Smooth muscle cell (in vitro differentiated cells): ENCODE measurements at regions not wholly inside any gene's neighbourhood (a gene's known extent, or its start where the extent isn't known, plus 50 kb on each side); places are given as distances from the start of the nearest gene placed in this dataset.
"Not testable (repeated sequence)": the region's sequence is repeated elsewhere in the genome, so short reads cannot be mapped to it uniquely, and the experiment has no call there.

Source experiments
- DNase-seq: peaks from one replicate; lab custom pipeline; 2025; ENCODE audit not compliant: unreplicated experiment; lab: John Stamatoyannopoulos, UW
- H2AFZ ChIP-seq: fragments of 200-600 bp; sonication (generic); 2 replicates; pipeline ENCODE4 v1.6.0; 2016; ENCODE audit warnings: antibody characterized with exemption, low read depth, mild to moderate bottlenecking
- H3F3A ChIP-seq: fragments of 200-600 bp; sonication (generic); 2 replicates; pipeline ENCODE4 v1.6.0; 2017; ENCODE audit warnings: antibody characterized with exemption, low read depth
- H3K27ac ChIP-seq: fragments of 200-600 bp; sonication (generic); 2 replicates; pipeline ENCODE4 v1.5.1; 2016; ENCODE audit warnings: low read depth, mild to moderate bottlenecking
- H3K27me3 ChIP-seq: fragments of 200-600 bp; sonication (generic); 2 replicates; pipeline ENCODE4 v1.6.1; 2016; ENCODE audit warnings: low read depth, mild to moderate bottlenecking
- H3K36me3 ChIP-seq: fragments of 200-600 bp; sonication (generic); 2 replicates; pipeline ENCODE4 v1.5.1; 2016; ENCODE audit warnings: low read depth
- H3K4me1 ChIP-seq: fragments of 200-600 bp; sonication (generic); 2 replicates; pipeline ENCODE4 v1.5.1; 2016; ENCODE audit warnings: low read depth
- H3K4me2 ChIP-seq: fragments of 200-600 bp; sonication (generic); 2 replicates; pipeline ENCODE4 v1.6.0; 2016; ENCODE audit warnings: mild to moderate bottlenecking
- H3K4me3 ChIP-seq: fragments of 200-600 bp; sonication (generic); 2 replicates; pipeline ENCODE4 v1.5.1; 2016; ENCODE audit warnings: mild to moderate bottlenecking
- H3K79me2 ChIP-seq: fragments of 200-600 bp; sonication (generic); 2 replicates; pipeline ENCODE4 v1.6.0; 2016; ENCODE audit warnings: low read depth, mild to moderate bottlenecking
- H3K9ac ChIP-seq: fragments of 200-600 bp; sonication (generic); 2 replicates; pipeline ENCODE4 v1.6.0; 2016; ENCODE audit warnings: low read depth
- H3K9me3 ChIP-seq: fragments of 200-600 bp; sonication (generic); replicated peaks from 2 replicates; pipeline ENCODE4 v1.5.1; 2016; ENCODE audit warnings: low read depth
- H4K20me1 ChIP-seq: fragments of 200-600 bp; sonication (generic); 2 replicates; pipeline ENCODE4 v1.6.0; 2016; ENCODE audit warnings: low read depth
- WGBS: methylation state at CpG from one replicate; pipeline ENCODE4 v1.1.7; 2016; ENCODE audit warnings: low lambda C conversion rate; 5-methylcytosine and 5-hydroxymethylcytosine counted together
- TF ChIP-seq, protein P1 (sequence below): fragments of 200-600 bp; sonication (generic); IDR thresholded peaks from 2 replicates; pipeline ENCODE4 v1.5.1; 2017; ENCODE audit warnings: borderline replicate concordance, mild to moderate bottlenecking, antibody characterized with exemption; ENCODE audit not compliant: insufficient read depth, poor library complexity, severe bottlenecking

DNA sequence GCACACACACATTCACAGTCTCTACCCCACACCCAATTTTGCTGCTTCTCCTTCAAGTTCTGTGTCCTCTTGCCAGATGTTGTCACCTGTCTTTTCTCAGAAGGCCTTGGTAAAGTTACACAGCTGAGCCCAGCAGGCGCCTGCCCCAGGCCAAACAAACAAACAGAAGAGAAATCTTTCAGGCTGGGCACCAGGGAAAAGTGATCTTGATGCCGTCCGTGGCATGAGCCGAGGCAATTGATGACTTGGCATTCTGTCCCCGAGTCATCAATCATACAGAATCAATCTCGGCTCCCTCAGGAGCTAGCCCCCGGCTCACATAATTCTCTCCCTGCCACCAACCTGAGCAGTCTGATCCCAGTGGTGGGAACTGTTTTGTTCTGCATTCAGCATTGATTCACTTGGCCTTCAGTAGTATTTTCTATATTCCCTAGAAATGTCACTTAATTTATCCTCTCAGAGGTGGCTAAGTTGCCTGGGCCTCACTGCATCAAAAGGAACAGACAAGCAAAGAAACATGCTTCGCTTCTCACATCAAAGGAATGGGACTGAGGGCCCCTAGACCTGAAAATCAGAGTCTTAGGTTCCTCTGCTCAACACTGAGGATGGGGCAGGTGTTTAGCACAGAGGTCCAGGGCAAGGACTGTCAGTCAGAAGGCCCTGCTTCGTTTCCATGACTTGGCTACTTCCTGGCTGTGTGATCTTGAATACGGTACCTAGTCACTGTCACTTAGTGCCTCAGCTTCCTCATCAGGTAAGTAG lies 278.8 kb upstream of the CELF4 start:
- no peaks in the 10 kb centered on the region for H3K9me3 ChIP-seq
- no peak overlapping the region for H3K9ac ChIP-seq
- H3K4me3 ChIP-seq: no peak overlapping the region
- no peaks in the 10 kb centered on the region for H3F3A ChIP-seq
- 88% methylated on average over 10 of the region's 10 CpGs for WGBS
- H3K27ac ChIP-seq: no peak overlapping the region
- no peaks in the 10 kb centered on the region for H3K27me3 ChIP-seq
- no peak overlapping the region for H2AFZ ChIP-seq
- no peaks in the 10 kb centered on the region for H4K20me1 ChIP-seq
- H3K4me2 ChIP-seq: no peak overlapping the region
- H3K79me2 ChIP-seq: no peaks in the 10 kb centered on the region
- DNase-seq: no peak
- no peaks in the 10 kb centered on the region for H3K4me1 ChIP-seq
- H3K36me3 ChIP-seq: no peaks in the 10 kb centered on the region
- TF ChIP-seq, protein P1, sequence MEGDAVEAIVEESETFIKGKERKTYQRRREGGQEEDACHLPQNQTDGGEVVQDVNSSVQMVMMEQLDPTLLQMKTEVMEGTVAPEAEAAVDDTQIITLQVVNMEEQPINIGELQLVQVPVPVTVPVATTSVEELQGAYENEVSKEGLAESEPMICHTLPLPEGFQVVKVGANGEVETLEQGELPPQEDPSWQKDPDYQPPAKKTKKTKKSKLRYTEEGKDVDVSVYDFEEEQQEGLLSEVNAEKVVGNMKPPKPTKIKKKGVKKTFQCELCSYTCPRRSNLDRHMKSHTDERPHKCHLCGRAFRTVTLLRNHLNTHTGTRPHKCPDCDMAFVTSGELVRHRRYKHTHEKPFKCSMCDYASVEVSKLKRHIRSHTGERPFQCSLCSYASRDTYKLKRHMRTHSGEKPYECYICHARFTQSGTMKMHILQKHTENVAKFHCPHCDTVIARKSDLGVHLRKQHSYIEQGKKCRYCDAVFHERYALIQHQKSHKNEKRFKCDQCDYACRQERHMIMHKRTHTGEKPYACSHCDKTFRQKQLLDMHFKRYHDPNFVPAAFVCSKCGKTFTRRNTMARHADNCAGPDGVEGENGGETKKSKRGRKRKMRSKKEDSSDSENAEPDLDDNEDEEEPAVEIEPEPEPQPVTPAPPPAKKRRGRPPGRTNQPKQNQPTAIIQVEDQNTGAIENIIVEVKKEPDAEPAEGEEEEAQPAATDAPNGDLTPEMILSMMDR: no peak

DNA sequence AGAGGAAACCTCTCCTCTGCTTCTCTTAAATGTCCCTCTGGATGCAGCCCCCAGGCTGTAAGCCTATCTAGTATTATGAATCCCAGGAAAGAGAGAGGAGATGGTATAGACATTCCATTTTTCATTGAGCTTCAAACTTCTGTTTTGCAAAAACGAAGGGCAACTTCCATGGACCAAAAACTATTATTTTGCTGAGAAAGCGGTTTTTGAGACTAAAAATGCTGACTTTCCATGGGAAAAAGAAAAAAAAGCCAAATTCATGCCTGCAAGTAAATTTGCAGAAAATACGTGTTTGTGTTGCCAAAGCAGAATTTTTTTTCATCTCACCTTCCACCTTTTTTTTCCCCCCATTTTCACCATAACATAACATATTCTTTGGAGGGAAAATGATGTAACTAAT lies 272.5 kb upstream of the CELF4 start:
- Histone ChIP-seq H3K27me3 (no peaks in the 10 kb centered on the region), H3K9me3 (no peaks in the 10 kb centered on the region), H3F3A (no peaks in the 10 kb centered on the region), H3K4me3 (no peak overlapping the region), H3K9ac (no peak overlapping the region), H4K20me1 (no peaks in the 10 kb centered on the region), H3K36me3 (no peaks in the 10 kb centered on the region), H3K4me1 (no peaks in the 10 kb centered on the region), H3K4me2 (no peak overlapping the region), H2AFZ (no peak overlapping the region), H3K79me2 (no peaks in the 10 kb centered on the region), H3K27ac (no peak overlapping the region)
- TF ChIP-seq, protein P1: no peak
- 88% methylated on average over 3 of the region's 3 CpGs for WGBS
- no peak for DNase-seq

DNA sequence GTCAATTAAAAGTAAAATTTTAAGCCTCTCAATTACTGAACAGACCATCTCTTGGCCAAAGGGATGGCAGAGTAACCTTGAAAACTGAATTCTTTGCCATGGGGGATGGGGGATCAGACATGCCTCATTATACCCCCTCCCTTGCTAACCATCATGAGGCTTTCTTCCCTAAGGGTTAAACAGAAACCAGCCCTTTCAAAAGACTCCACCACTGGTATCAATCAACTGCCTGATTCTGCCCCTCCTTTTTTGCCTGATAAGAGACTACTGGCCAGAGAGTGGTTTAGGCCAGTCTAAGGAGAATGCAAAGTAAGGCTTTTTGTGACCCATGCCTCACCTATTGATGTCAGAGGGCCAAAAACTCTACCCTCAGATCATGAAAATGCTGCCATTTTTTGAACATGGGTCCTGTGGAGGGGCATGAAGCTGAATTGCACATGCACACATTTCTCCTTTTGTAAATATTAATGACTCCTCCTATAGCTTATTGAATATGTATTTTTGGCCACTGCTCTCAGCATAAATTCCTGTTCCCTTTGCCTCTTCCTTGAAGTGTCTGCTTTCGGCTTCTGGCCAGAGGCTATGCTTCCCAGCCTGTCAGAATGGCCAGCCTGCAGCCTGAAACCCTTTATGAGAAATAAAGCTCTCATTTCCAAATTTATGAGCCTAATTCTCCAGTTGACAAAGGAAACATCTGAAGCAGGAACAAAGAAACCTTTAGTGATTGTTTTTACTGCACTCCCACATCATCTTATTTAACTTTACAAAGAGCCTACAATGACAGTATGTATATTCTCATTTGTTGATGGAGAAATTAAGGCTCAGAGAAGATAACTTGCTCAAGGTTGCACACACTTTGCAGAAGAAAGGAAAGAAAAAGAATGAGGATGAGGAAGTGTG lies 270.7 kb upstream of the CELF4 start:
- no peaks in the 10 kb centered on the region for H3K4me1 ChIP-seq
- H3K4me3 ChIP-seq: no peak overlapping the region
- H3K4me2 ChIP-seq: no peak overlapping the region
- no peaks in the 10 kb centered on the region for H3K36me3 ChIP-seq
- H3F3A ChIP-seq: no peaks in the 10 kb centered on the region
- H4K20me1 ChIP-seq: no peaks in the 10 kb centered on the region
- H3K27ac ChIP-seq: no peak overlapping the region
- no peaks in the 10 kb centered on the region for H3K79me2 ChIP-seq
- DNase-seq: no peak
- no peaks in the 10 kb centered on the region for H3K27me3 ChIP-seq
- H2AFZ ChIP-seq: no peak overlapping the region
- TF ChIP-seq, protein P1: no peak
- WGBS: 75% methylated on average over 1 of the region's 1 CpG
- H3K9ac ChIP-seq: no peak overlapping the region
- H3K9me3 ChIP-seq: no peaks in the 10 kb centered on the region

DNA sequence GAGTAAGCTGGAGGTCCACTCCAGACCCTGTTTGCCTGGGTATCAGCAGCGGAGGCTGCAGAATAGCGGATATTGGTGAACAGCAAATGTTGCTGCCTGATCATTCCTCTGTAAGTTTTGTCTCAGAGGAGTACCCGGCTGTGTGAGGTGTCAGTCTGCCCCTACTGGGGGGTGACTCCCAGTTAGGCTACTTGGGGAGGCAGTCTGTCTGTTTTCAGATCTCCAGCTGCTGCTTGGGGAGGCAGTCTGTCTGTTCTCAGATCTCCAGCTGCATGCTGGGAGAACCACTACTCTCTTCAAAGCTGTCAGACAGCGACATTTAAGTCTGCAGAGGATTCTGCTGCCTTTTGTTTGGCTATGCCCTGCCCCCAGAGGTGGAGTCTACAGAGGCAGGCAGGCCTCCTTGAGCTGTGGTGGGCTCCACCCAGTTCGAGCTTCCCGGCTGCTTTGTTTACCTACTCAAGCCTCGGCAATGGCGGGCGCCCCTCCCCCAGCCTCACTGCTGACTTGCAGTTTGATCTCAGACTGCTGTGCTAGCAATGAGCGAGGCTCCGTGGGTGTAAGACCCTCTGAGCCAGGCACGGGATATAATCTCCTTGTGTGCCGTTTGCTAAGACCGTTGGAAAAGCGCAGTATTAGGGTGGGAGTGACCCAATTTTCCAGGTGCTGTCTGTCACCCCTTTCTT lies 266.6 kb upstream of the CELF4 start:
- not testable (repeated sequence) for H2AFZ ChIP-seq, H3K36me3 ChIP-seq, H3K4me3 ChIP-seq, H4K20me1 ChIP-seq, DNase-seq, H3K79me2 ChIP-seq, H3K27ac ChIP-seq, H3K4me2 ChIP-seq, H3F3A ChIP-seq, H3K4me1 ChIP-seq, H3K27me3 ChIP-seq, H3K9ac ChIP-seq, H3K9me3 ChIP-seq
- WGBS: 93% methylated on average over 15 of the region's 15 CpGs
